HCT116 (cell line): ENCODE measurements at regions not wholly inside any gene's neighbourhood (a gene's known extent, or its start where the extent isn't known, plus 50 kb on each side); places are given as distances from the start of the nearest gene placed in this dataset.

ENCODE experiments used
- ATAC-seq: fragments of 200-7000 bp; cut with Tn5 transposase; 2 replicates; pipeline ENCODE4 v1.9.1; 2020; ENCODE audit warnings: mild to moderate bottlenecking, moderate library complexity
- BruUV-seq: library from RNA; stranded (reverse); fragments of 400-500 nt; replicated peaks from 2 replicates; lab custom pipeline; 2021; lab: Mats Ljungman, UMichigan
- CTCF ChIA-PET: fragments of 300-600 bp; sonication (Branson Sonifier 250); formaldehyde crosslinking; loops from one replicate; lab custom pipeline; 2021; ENCODE audit warnings: antibody characterized with exemption; lab: Charles Lee
- POLR2A ChIA-PET: fragments of 300-600, 350-600 bp; sonication (Branson Sonifier 250); formaldehyde crosslinking; loops from one replicate; lab custom pipeline; 2021; ENCODE audit warnings: antibody characterized with exemption; lab: Charles Lee
- RAD21 ChIA-PET, 2 experiments: fragments of 300-600 bp; sonication (Branson Sonifier 250); formaldehyde crosslinking; loops; one replicate each; lab custom pipeline; 2023; ENCODE audit warnings: low total read pairs in 2 of 2; ENCODE audit not compliant: uncharacterized antibody in 2 of 2, unreplicated experiment in 2 of 2, low non-redundant PET in 1 of 2; lab: Charles Lee
- DNase-seq: peaks from one replicate; pipeline ENCODE4 v3.0.0-alpha.2; 2010; ENCODE audit warnings: low read depth, low spot score
- H2AFZ ChIP-seq: fragments of 200-600 bp; shearing (Covaris generic), sonication (generic); 2 replicates; pipeline ENCODE4 v1.6.1; 2017; ENCODE audit warnings: low read depth, mixed run types, mixed read lengths, antibody characterized with exemption, low read length; ENCODE audit not compliant: poor library complexity, severe bottlenecking
- H3K27ac ChIP-seq: 2 replicates; pipeline ENCODE4 v1.5.1; 2012; ENCODE audit warnings: low read depth, low read length
- H3K27me3 ChIP-seq: fragments of 200-600 bp; sonication (generic); 2 replicates; pipeline ENCODE4 v1.6.1; 2016; ENCODE audit warnings: mixed run types, low read length, mixed read lengths; ENCODE audit not compliant: insufficient read depth
- H3K36me3 ChIP-seq, 2 experiments: fragments of 200-500 bp in 1 of 2; fragments of 200-600 bp in 1 of 2; sonication (Bioruptor generic) in 1 of 2; sonication (generic) in 1 of 2; 2 replicates each; pipeline versions ENCODE4 v1.5.1 to v1.6.1; 2014 to 2016; ENCODE audit warnings: low read length in 2 of 2, inconsistent platforms in 1 of 2, mixed read lengths in 1 of 2, mixed run types in 1 of 2; ENCODE audit not compliant: insufficient read depth in 2 of 2, control insufficient read depth in 1 of 2
- H3K4me1 ChIP-seq, 2 experiments: fragments of 200-600 bp in 1 of 2; sonication (generic) in 1 of 2; 2 replicates each; pipeline versions ENCODE4 v1.5.1 to v1.6.1; 2012 to 2017; ENCODE audit warnings: low read length in 2 of 2, inconsistent platforms in 1 of 2, mild to moderate bottlenecking in 1 of 2, mixed read lengths in 1 of 2, mixed run types in 1 of 2, moderate library complexity in 1 of 2; ENCODE audit not compliant: insufficient read depth in 2 of 2, control insufficient read depth in 1 of 2
- H3K4me2 ChIP-seq: fragments of 200-600 bp; sonication (generic); 2 replicates; pipeline ENCODE4 v1.6.1; 2017; ENCODE audit warnings: mixed run types, low read length, mixed read lengths
- H3K4me3 ChIP-seq, 2 experiments: fragments of 200-600 bp in 1 of 2; sonication (generic) in 1 of 2; replicated peaks in 1 of 2; 2 replicates each; pipeline ENCODE4 v1.5.1; 2011 to 2016; ENCODE audit warnings: low read length in 2 of 2, control low read depth in 1 of 2, low read depth in 1 of 2, mild to moderate bottlenecking in 1 of 2, mixed read lengths in 1 of 2, mixed run types in 1 of 2
- H3K79me2 ChIP-seq: fragments of 200-600 bp; sonication (generic); 2 replicates; pipeline ENCODE4 v1.6.1; 2017; ENCODE audit warnings: mild to moderate bottlenecking, mixed run types, low read length, moderate library complexity, mixed read lengths; ENCODE audit not compliant: insufficient read depth
- H3K9ac ChIP-seq: fragments of 200-600 bp; sonication (generic); 2 replicates; pipeline ENCODE4 v1.6.1; 2016; ENCODE audit warnings: low read length, mixed read lengths
- H3K9me2 ChIP-seq: fragments of 200-600 bp; sonication (generic), shearing (Covaris generic); 2 replicates; pipeline ENCODE4 v1.6.1; 2017; ENCODE audit warnings: mixed run types, mild to moderate bottlenecking, moderate library complexity; ENCODE audit not compliant: insufficient read depth
- H3K9me3 ChIP-seq, 2 experiments: fragments of 200-500 bp in 1 of 2; fragments of 200-600 bp in 1 of 2; sonication (Bioruptor generic) in 1 of 2; sonication (generic) in 1 of 2; 2 replicates each; pipeline ENCODE4 v1.6.1; 2014 to 2017; ENCODE audit warnings: low read length in 2 of 2, mixed read lengths in 2 of 2, inconsistent platforms in 1 of 2, low read depth in 1 of 2, mild to moderate bottlenecking in 1 of 2, mixed run types in 1 of 2, moderate library complexity in 1 of 2; ENCODE audit not compliant: control insufficient read depth in 1 of 2, insufficient read depth in 1 of 2
- H4K20me1 ChIP-seq: fragments of 200-600 bp; sonication (generic), shearing (Covaris generic); 2 replicates; pipeline ENCODE4 v1.6.1; 2017; ENCODE audit warnings: mixed run types, mild to moderate bottlenecking, moderate library complexity; ENCODE audit not compliant: insufficient read depth
- CBX3 ChIP-seq: IDR thresholded peaks from 2 replicates; pipeline ENCODE4 v1.6.1; 2012; ENCODE audit warnings: low read depth
- EGR1 ChIP-seq: IDR thresholded peaks from 2 replicates; pipeline ENCODE4 v1.6.1; 2012; ENCODE audit warnings: low read depth
- EZH2 ChIP-seq: fragments of 200-600 bp; sonication (generic); IDR thresholded peaks from 2 replicates; pipeline ENCODE4 v1.6.1; 2017; ENCODE audit warnings: antibody characterized with exemption, mixed run types
- FOSL1 ChIP-seq: IDR thresholded peaks from 2 replicates; pipeline ENCODE4 v1.6.1; 2012; ENCODE audit warnings: low read depth
- POLR2A ChIP-seq: IDR thresholded peaks from 2 replicates; pipeline ENCODE4 v1.7.0; 2011; ENCODE audit warnings: borderline replicate concordance; ENCODE audit not compliant: insufficient read depth, insufficient read length; ENCODE audit errors: extremely low read depth
- POLR2AphosphoS5 ChIP-seq: IDR thresholded peaks from 2 replicates; pipeline ENCODE4 v1.6.1; 2011; ENCODE audit warnings: mild to moderate bottlenecking, low read depth, low read length, moderate library complexity
- SP1 ChIP-seq: IDR thresholded peaks from 2 replicates; pipeline ENCODE4 v1.6.1; 2012; ENCODE audit warnings: low read depth
- YY1 ChIP-seq: IDR thresholded peaks from 2 replicates; pipeline ENCODE4 v1.6.1; 2011; ENCODE audit warnings: low read length, low read depth, moderate library complexity, mild to moderate bottlenecking; ENCODE audit not compliant: insufficient replicate concordance; ENCODE audit errors: extremely low read depth
- ZNF274 ChIP-seq: fragments of 200-500 bp; sonication (Bioruptor generic); IDR thresholded peaks from 2 replicates; pipeline ENCODE4 v1.6.1; 2014; ENCODE audit warnings: mild to moderate bottlenecking, low read depth, low read length, inconsistent platforms
- intact Hi-C: fragments of 100-400 bp; cut with micrococcal nuclease; formaldehyde crosslinking; loops from 2 replicates; pipeline ENCODE4 v1.10.0; 2022
- TF ChIP-seq, protein P1 (sequence below): IDR thresholded peaks from 2 replicates; pipeline ENCODE4 v1.6.1; 2012
- TF ChIP-seq, protein P2 (sequence below): IDR thresholded peaks from 2 replicates; pipeline ENCODE4 v1.6.1; 2011; ENCODE audit warnings: mild to moderate bottlenecking, low read length, moderate library complexity; ENCODE audit not compliant: insufficient replicate concordance; ENCODE audit errors: extremely low read depth
- TF ChIP-seq, protein P3 (sequence below), 3 experiments: fragments of 200-600 bp in 1 of 3; sonication (generic) in 1 of 3; IDR thresholded peaks in 2 of 3; conservative IDR thresholded peaks in 1 of 3; 2 replicates each; pipeline ENCODE4 v1.5.1; 2012 to 2017; ENCODE audit warnings: low read depth in 2 of 3, low read length in 2 of 3, antibody characterized with exemption in 1 of 3, borderline replicate concordance in 1 of 3, control low read depth in 1 of 3, mild to moderate bottlenecking in 1 of 3, mixed read lengths in 1 of 3, mixed run types in 1 of 3, moderate library complexity in 1 of 3; ENCODE audit not compliant: insufficient read depth in 1 of 3
- TF ChIP-seq, protein P4 (sequence below): IDR thresholded peaks from 2 replicates; pipeline ENCODE4 v1.6.1; 2012; ENCODE audit warnings: low read depth

DNA sequence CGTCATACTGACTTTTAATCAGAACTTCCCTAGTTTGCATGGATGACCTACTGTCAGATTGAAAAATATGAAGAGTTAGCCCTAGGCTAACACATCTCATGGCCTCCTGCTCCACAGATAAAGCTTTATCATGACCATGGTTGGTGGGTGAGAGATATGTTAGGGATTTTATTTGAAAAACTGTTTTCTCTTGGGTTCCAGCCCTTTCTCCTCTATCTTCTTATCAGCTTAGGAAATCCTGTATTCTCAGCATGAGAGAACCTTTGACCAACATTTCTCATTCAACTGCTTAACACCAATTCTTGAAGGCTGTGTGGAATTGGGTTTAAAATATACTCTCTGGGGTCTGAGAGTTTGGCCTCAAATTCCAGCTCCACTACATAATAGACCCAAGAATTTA lies 1407.0 kb upstream of the CELF4 start:
- Histone ChIP-seq H3K27ac (no peak overlapping the region), H3K4me2 (no peak overlapping the region), H3K36me3 (no peaks in the 10 kb centered on the region), H3K9me2 (no peaks in the 10 kb centered on the region), H3K4me1 (no peaks in the 10 kb centered on the region), H3K4me3 (no peak overlapping the region), H3K9ac (no peak overlapping the region), H3K27me3 (no peaks in the 10 kb centered on the region), H2AFZ (no peak overlapping the region), H3K79me2 (no peaks in the 10 kb centered on the region), H4K20me1 (no peaks in the 10 kb centered on the region), H3K9me3 (no peaks in the 10 kb centered on the region; a peak in 1 of 4 replicates)
- TF ChIP-seq ZNF274 (no peak), SP1 (no peak)
- intact Hi-C loops: no loop called here
- ATAC-seq: no peak
- ChIA-PET RAD21 (no interaction called here), CTCF (no interaction called here), POLR2A (no interaction called here)
- BruUV-seq: no TSS peak
- no peak for DNase-seq

DNA sequence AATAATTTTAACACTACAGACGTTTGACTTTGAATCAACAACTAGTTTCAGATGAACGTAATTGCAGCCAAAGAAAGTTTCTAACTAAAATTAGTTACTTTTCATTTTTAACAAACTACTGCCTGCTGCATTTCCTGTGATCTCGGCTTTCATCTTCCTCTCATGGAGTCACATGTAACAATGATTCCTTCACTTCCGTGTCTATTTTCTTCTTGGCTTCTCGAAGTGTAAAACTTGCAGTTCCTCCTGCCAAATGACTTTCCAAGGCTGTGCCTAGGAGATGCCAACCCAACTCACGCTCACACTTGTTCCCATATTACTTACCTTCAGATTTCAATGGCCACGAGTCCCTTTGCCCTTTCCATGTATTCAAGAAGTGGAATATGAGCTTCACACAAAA lies 1406.3 kb upstream of the CELF4 start:
- no peaks in the 10 kb centered on the region for H3K79me2 ChIP-seq
- no peaks in the 10 kb centered on the region for H3K36me3 ChIP-seq
- RAD21 ChIA-PET: no interaction called here
- H3K9me3 ChIP-seq: no peaks in the 10 kb centered on the region; a peak in 1 of 4 replicates
- intact Hi-C loops: no loop called here
- H2AFZ ChIP-seq: no peak overlapping the region
- BruUV-seq: no TSS peak
- H3K27ac ChIP-seq: no peak overlapping the region
- no peak overlapping the region for H3K4me3 ChIP-seq
- no peaks in the 10 kb centered on the region for H4K20me1 ChIP-seq
- no peak overlapping the region for H3K9ac ChIP-seq
- no peaks in the 10 kb centered on the region for H3K9me2 ChIP-seq
- DNase-seq (no peak), ATAC-seq (no peak)
- H3K27me3 ChIP-seq: no peaks in the 10 kb centered on the region
- H3K4me1 ChIP-seq: no peaks in the 10 kb centered on the region
- H3K4me2 ChIP-seq: no peak overlapping the region
- POLR2A ChIA-PET: no interaction called here
- CTCF ChIA-PET: no interaction called here
- TF ChIP-seq CBX3 (no peak), YY1 (no peak), EZH2 (no peak), FOSL1 (no peak), SP1 (no peak), ZNF274 (no peak), POLR2A (no peak), EGR1 (no peak), POLR2AphosphoS5 (no peak)
- TF ChIP-seq, protein P1, sequence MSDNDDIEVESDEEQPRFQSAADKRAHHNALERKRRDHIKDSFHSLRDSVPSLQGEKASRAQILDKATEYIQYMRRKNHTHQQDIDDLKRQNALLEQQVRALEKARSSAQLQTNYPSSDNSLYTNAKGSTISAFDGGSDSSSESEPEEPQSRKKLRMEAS: no peak
- TF ChIP-seq, protein P2, sequence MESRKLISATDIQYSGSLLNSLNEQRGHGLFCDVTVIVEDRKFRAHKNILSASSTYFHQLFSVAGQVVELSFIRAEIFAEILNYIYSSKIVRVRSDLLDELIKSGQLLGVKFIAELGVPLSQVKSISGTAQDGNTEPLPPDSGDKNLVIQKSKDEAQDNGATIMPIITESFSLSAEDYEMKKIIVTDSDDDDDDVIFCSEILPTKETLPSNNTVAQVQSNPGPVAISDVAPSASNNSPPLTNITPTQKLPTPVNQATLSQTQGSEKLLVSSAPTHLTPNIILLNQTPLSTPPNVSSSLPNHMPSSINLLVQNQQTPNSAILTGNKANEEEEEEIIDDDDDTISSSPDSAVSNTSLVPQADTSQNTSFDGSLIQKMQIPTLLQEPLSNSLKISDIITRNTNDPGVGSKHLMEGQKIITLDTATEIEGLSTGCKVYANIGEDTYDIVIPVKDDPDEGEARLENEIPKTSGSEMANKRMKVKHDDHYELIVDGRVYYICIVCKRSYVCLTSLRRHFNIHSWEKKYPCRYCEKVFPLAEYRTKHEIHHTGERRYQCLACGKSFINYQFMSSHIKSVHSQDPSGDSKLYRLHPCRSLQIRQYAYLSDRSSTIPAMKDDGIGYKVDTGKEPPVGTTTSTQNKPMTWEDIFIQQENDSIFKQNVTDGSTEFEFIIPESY: no peak
- TF ChIP-seq, protein P3, sequence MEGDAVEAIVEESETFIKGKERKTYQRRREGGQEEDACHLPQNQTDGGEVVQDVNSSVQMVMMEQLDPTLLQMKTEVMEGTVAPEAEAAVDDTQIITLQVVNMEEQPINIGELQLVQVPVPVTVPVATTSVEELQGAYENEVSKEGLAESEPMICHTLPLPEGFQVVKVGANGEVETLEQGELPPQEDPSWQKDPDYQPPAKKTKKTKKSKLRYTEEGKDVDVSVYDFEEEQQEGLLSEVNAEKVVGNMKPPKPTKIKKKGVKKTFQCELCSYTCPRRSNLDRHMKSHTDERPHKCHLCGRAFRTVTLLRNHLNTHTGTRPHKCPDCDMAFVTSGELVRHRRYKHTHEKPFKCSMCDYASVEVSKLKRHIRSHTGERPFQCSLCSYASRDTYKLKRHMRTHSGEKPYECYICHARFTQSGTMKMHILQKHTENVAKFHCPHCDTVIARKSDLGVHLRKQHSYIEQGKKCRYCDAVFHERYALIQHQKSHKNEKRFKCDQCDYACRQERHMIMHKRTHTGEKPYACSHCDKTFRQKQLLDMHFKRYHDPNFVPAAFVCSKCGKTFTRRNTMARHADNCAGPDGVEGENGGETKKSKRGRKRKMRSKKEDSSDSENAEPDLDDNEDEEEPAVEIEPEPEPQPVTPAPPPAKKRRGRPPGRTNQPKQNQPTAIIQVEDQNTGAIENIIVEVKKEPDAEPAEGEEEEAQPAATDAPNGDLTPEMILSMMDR (IDR thresholded peaks at IDR 0.05 in 2 of 3, conservative IDR thresholded peaks at IDR 0.05 in 1 of 3; ENCODE audit: borderline replicate concordance in 1 of 3, insufficient read depth in 1 of 3, low read depth in 2 of 3, low read length in 2 of 3): no peak
- TF ChIP-seq, protein P4, sequence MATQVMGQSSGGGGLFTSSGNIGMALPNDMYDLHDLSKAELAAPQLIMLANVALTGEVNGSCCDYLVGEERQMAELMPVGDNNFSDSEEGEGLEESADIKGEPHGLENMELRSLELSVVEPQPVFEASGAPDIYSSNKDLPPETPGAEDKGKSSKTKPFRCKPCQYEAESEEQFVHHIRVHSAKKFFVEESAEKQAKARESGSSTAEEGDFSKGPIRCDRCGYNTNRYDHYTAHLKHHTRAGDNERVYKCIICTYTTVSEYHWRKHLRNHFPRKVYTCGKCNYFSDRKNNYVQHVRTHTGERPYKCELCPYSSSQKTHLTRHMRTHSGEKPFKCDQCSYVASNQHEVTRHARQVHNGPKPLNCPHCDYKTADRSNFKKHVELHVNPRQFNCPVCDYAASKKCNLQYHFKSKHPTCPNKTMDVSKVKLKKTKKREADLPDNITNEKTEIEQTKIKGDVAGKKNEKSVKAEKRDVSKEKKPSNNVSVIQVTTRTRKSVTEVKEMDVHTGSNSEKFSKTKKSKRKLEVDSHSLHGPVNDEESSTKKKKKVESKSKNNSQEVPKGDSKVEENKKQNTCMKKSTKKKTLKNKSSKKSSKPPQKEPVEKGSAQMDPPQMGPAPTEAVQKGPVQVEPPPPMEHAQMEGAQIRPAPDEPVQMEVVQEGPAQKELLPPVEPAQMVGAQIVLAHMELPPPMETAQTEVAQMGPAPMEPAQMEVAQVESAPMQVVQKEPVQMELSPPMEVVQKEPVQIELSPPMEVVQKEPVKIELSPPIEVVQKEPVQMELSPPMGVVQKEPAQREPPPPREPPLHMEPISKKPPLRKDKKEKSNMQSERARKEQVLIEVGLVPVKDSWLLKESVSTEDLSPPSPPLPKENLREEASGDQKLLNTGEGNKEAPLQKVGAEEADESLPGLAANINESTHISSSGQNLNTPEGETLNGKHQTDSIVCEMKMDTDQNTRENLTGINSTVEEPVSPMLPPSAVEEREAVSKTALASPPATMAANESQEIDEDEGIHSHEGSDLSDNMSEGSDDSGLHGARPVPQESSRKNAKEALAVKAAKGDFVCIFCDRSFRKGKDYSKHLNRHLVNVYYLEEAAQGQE: no peak
